ENCODE measurements at regions not wholly inside any gene's neighbourhood (a gene's known extent, or its start where the extent isn't known, plus 50 kb on each side); places are given as distances from the start of the nearest gene placed in this dataset.

- no peak overlapping the region for H3K27ac ChIP-seq (ENCODE audit: insufficient read length, low read depth, low read length)
- H3K27me3 ChIP-seq (ENCODE audit: insufficient read depth, low read length): no peaks in the 10 kb centered on the region; the same call in 1 of the 2 replicates
- no peak overlapping the region for H2BK20ac ChIP-seq (ENCODE audit: low read depth, low read length, poor library complexity, severe bottlenecking)
- H3K27ac Mint-ChIP-seq: no peak overlapping the region; a peak in 2 of 7 replicates
- H3K79me2 ChIP-seq (ENCODE audit: insufficient read depth, low read length): no peaks in the 10 kb centered on the region
- H3K18ac ChIP-seq (ENCODE audit: insufficient read length, low read depth, low read length): no peak overlapping the region
- H3T11ph ChIP-seq (ENCODE audit: low read length): no peak overlapping the region
- H3K4ac ChIP-seq (ENCODE audit: low read depth, low read length): no peak overlapping the region
- DNase-seq: no peak
- H3K23ac ChIP-seq (ENCODE audit: insufficient read length, low read depth, low read length): no peak overlapping the region
- H3K9me3 ChIP-seq (ENCODE audit: control insufficient read depth, low read depth, low read length): no peaks in the 10 kb centered on the region
- no peak overlapping the region for H4K5ac ChIP-seq (ENCODE audit: insufficient read length, low read depth, low read length)
- H2BK15ac ChIP-seq (ENCODE audit: low read depth, low read length): no peak overlapping the region
- H2AFZ ChIP-seq (ENCODE audit: low read length): no peak overlapping the region
- no peaks in the 10 kb centered on the region; a peak in 1 of 7 replicates for H3K36me3 Mint-ChIP-seq (ENCODE audit: insufficient read depth in 1 of 3, low read depth in 3 of 3)
- H3K56ac ChIP-seq (ENCODE audit: insufficient read length, low read depth, low read length): no peak overlapping the region
- H3K27me3 Mint-ChIP-seq (ENCODE audit: low read depth): peaks cover 3% of the 10 kb centered on the region
- no peaks in the 10 kb centered on the region for H3K9me3 Mint-ChIP-seq
- TF ChIP-seq CTCF (conservative IDR thresholded peaks at IDR 0.05): 0 out of 3 replicates have a peak, but pooled peaks have one; percentile 28
- WGBS (ENCODE audit: extremely low coverage, insufficient read length, low lambda C conversion rate): no CpG with 5 or more reads among the region's 5 CpGs
- no peak overlapping the region for H2BK5ac ChIP-seq (ENCODE audit: insufficient read length, low read length)
- no peaks in the 10 kb centered on the region for H4K20me1 ChIP-seq (ENCODE audit: control insufficient read depth, insufficient read depth, insufficient read length)
- H3K9ac ChIP-seq (ENCODE audit: extremely low read depth, insufficient read length, low read length): no peak overlapping the region
- H2AK5ac ChIP-seq (ENCODE audit: insufficient read length, low read length): no peak overlapping the region
- H4K91ac ChIP-seq (ENCODE audit: insufficient read length, low read depth, low read length): no peak overlapping the region
- H3K23me2 ChIP-seq (ENCODE audit: insufficient read length, low read depth, low read length, poor library complexity, severe bottlenecking): no peaks in the 10 kb centered on the region
- no peak overlapping the region for H2BK120ac ChIP-seq (ENCODE audit: low read depth, low read length, poor library complexity, severe bottlenecking)
- no peaks in the 10 kb centered on the region for H3K79me1 ChIP-seq (ENCODE audit: insufficient read depth, low read depth, low read length, poor library complexity, severe bottlenecking)
- H3K4me1 ChIP-seq (ENCODE audit: insufficient read depth, low read length): no peaks in the 10 kb centered on the region
- no peaks in the 10 kb centered on the region for H3K4me1 Mint-ChIP-seq
- H2BK12ac ChIP-seq (ENCODE audit: insufficient read length, low read depth, low read length): no peak overlapping the region
- H4K8ac ChIP-seq (replicated peaks; ENCODE audit: insufficient read length, low read depth, low read length): no peak overlapping the region
- H3K4me3 Mint-ChIP-seq: no peak overlapping the region
- H3K4me2 ChIP-seq (ENCODE audit: insufficient read depth, insufficient read length, low read length): no peak overlapping the region
- H3K14ac ChIP-seq (ENCODE audit: insufficient read depth, low read length): no peak overlapping the region
Observed at GRCh38 chr20:4329232-4329631, 80.1 kb upstream of the ADRA1D start.

Data from H9 (cell line).